Neural cell (in vitro differentiated cells): ENCODE measurements at regions not wholly inside any gene's neighbourhood (a gene's known extent, or its start where the extent isn't known, plus 50 kb on each side); places are given as distances from the start of the nearest gene placed in this dataset.
"Not testable (repeated sequence)": the region's sequence is repeated elsewhere in the genome, so short reads cannot be mapped to it uniquely, and the experiment has no call there.

ENCODE experiments used
- H2AFZ ChIP-seq: fragments of 200-600, 300-800 bp; sonication (generic), shearing (Covaris generic); 2 replicates; pipeline ENCODE4 v1.6.0; 2014; ENCODE audit warnings: low read depth, mild to moderate bottlenecking, antibody characterized with exemption, low read length, moderate library complexity
- H3F3A ChIP-seq: fragments of 200-600 bp; shearing (Covaris generic); 2 replicates; pipeline ENCODE4 v1.6.1; 2016; ENCODE audit warnings: mild to moderate bottlenecking, moderate library complexity, mixed read lengths, antibody characterized with exemption, low read length; ENCODE audit not compliant: insufficient read depth, poor library complexity, severe bottlenecking
- H3K27ac ChIP-seq: fragments of 200-600, 300-800 bp; sonication (generic), shearing (Covaris generic); 2 replicates; pipeline ENCODE4 v1.5.1; 2014; ENCODE audit warnings: mild to moderate bottlenecking, low read length, moderate library complexity
- H3K27me3 ChIP-seq: fragments of 300-800, 200-600 bp; sonication (generic), shearing (Covaris generic); 2 replicates; pipeline ENCODE4 v1.6.0; 2014; ENCODE audit warnings: mild to moderate bottlenecking, low read depth, low read length, moderate library complexity; ENCODE audit not compliant: insufficient read depth
- H3K36me3 ChIP-seq: fragments of 300-800, 200-600 bp; sonication (generic), shearing (Covaris generic); 2 replicates; pipeline ENCODE4 v1.5.1; 2014; ENCODE audit warnings: mild to moderate bottlenecking, antibody characterized with exemption, low read length, moderate library complexity; ENCODE audit not compliant: insufficient read depth
- H3K4me2 ChIP-seq: fragments of 300-800, 200-600 bp; sonication (generic), shearing (Covaris generic); 2 replicates; pipeline ENCODE4 v1.6.0; 2014; ENCODE audit warnings: mild to moderate bottlenecking, low read length
- H3K4me3 ChIP-seq: fragments of 300-800, 200-600 bp; sonication (generic), shearing (Covaris generic); 2 replicates; pipeline ENCODE4 v1.5.1; 2014; ENCODE audit warnings: mild to moderate bottlenecking, low read length, moderate library complexity
- H3K79me2 ChIP-seq: fragments of 200-600 bp; shearing (Covaris generic); replicated peaks from 2 replicates; pipeline ENCODE4 v1.6.0; 2014; ENCODE audit warnings: mild to moderate bottlenecking, low read length, moderate library complexity; ENCODE audit not compliant: insufficient read depth
- H3K9ac ChIP-seq: fragments of 300-800, 200-600 bp; sonication (generic), shearing (Covaris generic); 2 replicates; pipeline ENCODE4 v1.6.1; 2016; ENCODE audit warnings: mild to moderate bottlenecking, low read length, mixed read lengths
- H3K9me2 ChIP-seq: fragments of 200-600 bp; shearing (Covaris generic); 2 replicates; pipeline ENCODE4 v1.6.1; 2016; ENCODE audit warnings: mild to moderate bottlenecking, low read length, mixed read lengths; ENCODE audit not compliant: insufficient read depth
- H3K9me3 ChIP-seq: fragments of 200-600, 300-800 bp; sonication (generic), shearing (Covaris generic); 2 replicates; pipeline ENCODE4 v1.6.1; 2016; ENCODE audit warnings: mild to moderate bottlenecking, mixed run types, low read length, moderate library complexity, mixed read lengths
- H4K20me1 ChIP-seq: fragments of 200-600 bp; shearing (Covaris generic); 2 replicates; pipeline ENCODE4 v1.6.1; 2016; ENCODE audit warnings: mild to moderate bottlenecking, mixed run types; ENCODE audit not compliant: insufficient read depth
- CTCF ChIP-seq: fragments of 450-650 bp; IDR thresholded peaks from 2 replicates; pipeline ENCODE4 v1.5.1; 2014; ENCODE audit warnings: antibody characterized with exemption, mild to moderate bottlenecking, moderate library complexity; ENCODE audit not compliant: poor library complexity, severe bottlenecking
- EP300 ChIP-seq: fragments of 450-650 bp; conservative IDR thresholded peaks from 2 replicates; pipeline ENCODE4 v1.6.1; 2014; ENCODE audit warnings: antibody characterized with exemption, mild to moderate bottlenecking, moderate library complexity; ENCODE audit not compliant: poor library complexity, severe bottlenecking
- EZH2 ChIP-seq: fragments of 200-600, 300-800 bp; shearing (Covaris generic), sonication (generic); IDR thresholded peaks from 2 replicates; pipeline ENCODE4 v1.6.1; 2014; ENCODE audit warnings: antibody characterized with exemption, low read length, borderline replicate concordance, mild to moderate bottlenecking; ENCODE audit not compliant: insufficient read depth, poor library complexity, severe bottlenecking
- MXI1 ChIP-seq: fragments of 450-650 bp; conservative IDR thresholded peaks from 2 replicates; pipeline ENCODE4 v1.6.1; 2014; ENCODE audit warnings: antibody characterized with exemption, mild to moderate bottlenecking; ENCODE audit not compliant: poor library complexity, severe bottlenecking
- POLR2AphosphoS5 ChIP-seq: IDR thresholded peaks from 2 replicates; pipeline ENCODE4 v1.6.1; 2012
- RAD21 ChIP-seq: fragments of 450-650 bp; conservative IDR thresholded peaks from 2 replicates; pipeline ENCODE4 v1.6.1; 2014; ENCODE audit warnings: antibody characterized with exemption, mild to moderate bottlenecking, moderate library complexity
- SMC3 ChIP-seq: fragments of 450-650 bp; conservative IDR thresholded peaks from 2 replicates; pipeline ENCODE4 v1.6.1; 2014; ENCODE audit warnings: antibody characterized with exemption, mild to moderate bottlenecking, moderate library complexity; ENCODE audit not compliant: poor library complexity
- TAF1 ChIP-seq: IDR thresholded peaks from 2 replicates; pipeline ENCODE4 v1.6.1; 2012; ENCODE audit warnings: low read depth
- TF ChIP-seq, protein P1 (sequence below): IDR thresholded peaks from 2 replicates; pipeline ENCODE4 v1.6.1; 2012; ENCODE audit warnings: borderline replicate concordance

- Histone ChIP-seq H3K79me2 (no peaks in the 10 kb centered on the region), H3F3A (no peaks in the 10 kb centered on the region), H3K9me2 (no peaks in the 10 kb centered on the region), H3K36me3 (no peaks in the 10 kb centered on the region), H2AFZ (no peak overlapping the region), H3K9ac (no peak overlapping the region), H3K4me2 (no peak overlapping the region), H3K27ac (no peak overlapping the region), H3K9me3 (no peaks in the 10 kb centered on the region), H3K27me3 (no peaks in the 10 kb centered on the region), H4K20me1 (no peaks in the 10 kb centered on the region), H3K4me3 (no peak overlapping the region)
- TF ChIP-seq RAD21 (no peak), TAF1 (no peak), SMC3 (no peak), EP300 (no peak)
Observed at GRCh38 chr20:1747953-1748577, 90.5 kb upstream of the SIRPG start.

- not testable (repeated sequence) for H2AFZ ChIP-seq, H3K79me2 ChIP-seq, H3K27me3 ChIP-seq, H3K9me3 ChIP-seq, H3K9me2 ChIP-seq, H4K20me1 ChIP-seq, H3K4me3 ChIP-seq, H3F3A ChIP-seq, H3K27ac ChIP-seq, H3K36me3 ChIP-seq, H3K9ac ChIP-seq, H3K4me2 ChIP-seq
Observed at GRCh38 chr20:1742049-1742434, 84.5 kb upstream of the SIRPG start.

DNA sequence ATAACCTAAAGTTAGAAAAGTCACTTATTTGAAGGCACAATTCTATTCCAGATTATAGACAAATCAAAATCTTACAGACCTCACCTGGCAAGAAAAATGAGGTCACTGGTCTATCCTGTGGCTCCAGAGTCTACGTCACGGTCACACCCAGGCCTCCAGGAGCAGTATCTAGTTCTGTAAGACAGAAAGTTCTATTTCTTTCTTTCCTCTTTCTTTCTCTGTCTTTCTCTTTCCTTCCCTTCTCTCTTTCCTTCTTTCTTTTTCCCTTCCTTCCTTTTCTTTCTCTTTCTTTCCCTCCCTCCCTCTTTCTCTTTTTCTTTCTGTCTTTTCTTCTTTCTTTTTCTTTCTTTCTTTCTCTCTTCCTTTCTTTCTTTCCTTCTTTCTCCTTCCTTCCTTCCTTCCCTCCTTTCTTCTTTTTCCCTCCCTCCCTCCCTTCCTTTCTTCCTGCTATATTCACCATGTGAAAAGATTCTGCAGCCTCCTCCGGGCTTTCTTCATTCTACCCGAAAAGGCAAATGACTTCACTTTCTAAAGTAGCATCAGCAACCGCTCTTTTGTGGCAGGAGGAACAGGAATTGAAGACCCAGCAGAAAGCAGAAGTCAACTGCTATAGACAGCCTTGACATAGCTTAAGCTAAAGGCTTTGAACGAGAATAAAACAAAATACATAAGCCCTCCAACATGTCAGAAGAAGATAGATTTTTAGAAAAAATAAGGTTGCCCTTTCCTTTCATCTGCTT is 83.9 kb upstream of the SIRPG start:
- Histone ChIP-seq H3K9me2 (no peaks in the 10 kb centered on the region), H2AFZ (no peak overlapping the region), H3K4me2 (no peak overlapping the region), H4K20me1 (no peaks in the 10 kb centered on the region), H3K27me3 (no peaks in the 10 kb centered on the region), H3K4me3 (no peak overlapping the region), H3K36me3 (no peaks in the 10 kb centered on the region), H3K27ac (no peak overlapping the region), H3K79me2 (no peaks in the 10 kb centered on the region), H3K9me3 (no peaks in the 10 kb centered on the region), H3F3A (no peaks in the 10 kb centered on the region), H3K9ac (no peak overlapping the region)
- TF ChIP-seq CTCF (no peak), SMC3 (no peak), POLR2AphosphoS5 (no peak), TAF1 (no peak), RAD21 (no peak), MXI1 (no peak), EP300 (no peak), EZH2 (no peak)
- TF ChIP-seq, protein P1, sequence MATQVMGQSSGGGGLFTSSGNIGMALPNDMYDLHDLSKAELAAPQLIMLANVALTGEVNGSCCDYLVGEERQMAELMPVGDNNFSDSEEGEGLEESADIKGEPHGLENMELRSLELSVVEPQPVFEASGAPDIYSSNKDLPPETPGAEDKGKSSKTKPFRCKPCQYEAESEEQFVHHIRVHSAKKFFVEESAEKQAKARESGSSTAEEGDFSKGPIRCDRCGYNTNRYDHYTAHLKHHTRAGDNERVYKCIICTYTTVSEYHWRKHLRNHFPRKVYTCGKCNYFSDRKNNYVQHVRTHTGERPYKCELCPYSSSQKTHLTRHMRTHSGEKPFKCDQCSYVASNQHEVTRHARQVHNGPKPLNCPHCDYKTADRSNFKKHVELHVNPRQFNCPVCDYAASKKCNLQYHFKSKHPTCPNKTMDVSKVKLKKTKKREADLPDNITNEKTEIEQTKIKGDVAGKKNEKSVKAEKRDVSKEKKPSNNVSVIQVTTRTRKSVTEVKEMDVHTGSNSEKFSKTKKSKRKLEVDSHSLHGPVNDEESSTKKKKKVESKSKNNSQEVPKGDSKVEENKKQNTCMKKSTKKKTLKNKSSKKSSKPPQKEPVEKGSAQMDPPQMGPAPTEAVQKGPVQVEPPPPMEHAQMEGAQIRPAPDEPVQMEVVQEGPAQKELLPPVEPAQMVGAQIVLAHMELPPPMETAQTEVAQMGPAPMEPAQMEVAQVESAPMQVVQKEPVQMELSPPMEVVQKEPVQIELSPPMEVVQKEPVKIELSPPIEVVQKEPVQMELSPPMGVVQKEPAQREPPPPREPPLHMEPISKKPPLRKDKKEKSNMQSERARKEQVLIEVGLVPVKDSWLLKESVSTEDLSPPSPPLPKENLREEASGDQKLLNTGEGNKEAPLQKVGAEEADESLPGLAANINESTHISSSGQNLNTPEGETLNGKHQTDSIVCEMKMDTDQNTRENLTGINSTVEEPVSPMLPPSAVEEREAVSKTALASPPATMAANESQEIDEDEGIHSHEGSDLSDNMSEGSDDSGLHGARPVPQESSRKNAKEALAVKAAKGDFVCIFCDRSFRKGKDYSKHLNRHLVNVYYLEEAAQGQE: no peak
